NCI-H1694 treated with DMSO at 0.1 percent for 48 hours (cell line): ENCODE measurements at regions not wholly inside any gene's neighbourhood (a gene's known extent, or its start where the extent isn't known, plus 50 kb on each side); places are given as distances from the start of the nearest gene placed in this dataset.
A peak's percentile ranks its signal among the peaks of the same experiment; 100 is the strongest.
"Not testable (repeated sequence)": the region's sequence is repeated elsewhere in the genome, so short reads cannot be mapped to it uniquely, and the experiment has no call there.

Experiments
- DNase-seq: peaks from one replicate; lab custom pipeline; 2025; lab: John Stamatoyannopoulos, UW

DNA sequence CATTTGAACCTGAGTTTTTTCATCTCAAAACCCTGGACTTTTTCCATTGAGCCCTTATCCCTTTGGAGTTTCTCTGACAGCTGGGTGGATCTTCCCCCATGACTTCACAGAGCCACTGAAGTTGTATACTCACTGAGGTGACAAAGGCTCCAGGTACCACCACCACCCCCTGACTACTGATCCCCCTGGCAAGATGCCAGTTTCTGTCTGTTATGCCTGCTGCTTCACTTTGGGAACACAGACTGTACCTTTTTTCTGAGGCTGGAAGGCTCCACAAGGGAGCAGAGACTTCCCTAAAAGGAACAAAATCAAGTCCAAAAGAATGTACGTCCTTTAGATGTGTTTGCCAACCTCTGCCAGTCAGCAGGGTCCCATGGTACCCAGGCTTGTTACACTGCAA lies 160.3 kb upstream of the JADE1 start:
- DNase-seq: no peak

DNA sequence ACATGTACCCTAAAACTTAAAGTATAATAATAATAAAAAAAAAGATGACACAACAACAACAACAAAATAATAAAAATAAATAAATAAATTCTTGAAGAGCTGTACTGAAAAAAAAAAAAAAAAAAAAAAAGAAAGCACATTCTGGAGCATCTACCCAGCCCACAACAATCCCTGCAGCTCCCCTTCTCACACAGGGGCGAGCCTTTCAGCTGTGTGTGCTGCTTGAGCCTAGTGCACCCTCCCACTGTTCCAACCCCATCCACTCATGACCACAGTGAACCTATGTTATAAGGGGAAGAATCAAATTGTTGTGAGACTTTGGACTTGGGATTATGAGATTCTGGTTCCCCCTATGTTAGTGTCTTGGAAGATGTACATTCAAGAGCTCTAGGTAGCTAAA lies 161.5 kb upstream of the JADE1 start:
- no peak for DNase-seq

GRCh38 chr4:128646893-128647292 lies 162.6 kb upstream of the JADE1 start:
- DNase-seq: not testable (repeated sequence)

DNA sequence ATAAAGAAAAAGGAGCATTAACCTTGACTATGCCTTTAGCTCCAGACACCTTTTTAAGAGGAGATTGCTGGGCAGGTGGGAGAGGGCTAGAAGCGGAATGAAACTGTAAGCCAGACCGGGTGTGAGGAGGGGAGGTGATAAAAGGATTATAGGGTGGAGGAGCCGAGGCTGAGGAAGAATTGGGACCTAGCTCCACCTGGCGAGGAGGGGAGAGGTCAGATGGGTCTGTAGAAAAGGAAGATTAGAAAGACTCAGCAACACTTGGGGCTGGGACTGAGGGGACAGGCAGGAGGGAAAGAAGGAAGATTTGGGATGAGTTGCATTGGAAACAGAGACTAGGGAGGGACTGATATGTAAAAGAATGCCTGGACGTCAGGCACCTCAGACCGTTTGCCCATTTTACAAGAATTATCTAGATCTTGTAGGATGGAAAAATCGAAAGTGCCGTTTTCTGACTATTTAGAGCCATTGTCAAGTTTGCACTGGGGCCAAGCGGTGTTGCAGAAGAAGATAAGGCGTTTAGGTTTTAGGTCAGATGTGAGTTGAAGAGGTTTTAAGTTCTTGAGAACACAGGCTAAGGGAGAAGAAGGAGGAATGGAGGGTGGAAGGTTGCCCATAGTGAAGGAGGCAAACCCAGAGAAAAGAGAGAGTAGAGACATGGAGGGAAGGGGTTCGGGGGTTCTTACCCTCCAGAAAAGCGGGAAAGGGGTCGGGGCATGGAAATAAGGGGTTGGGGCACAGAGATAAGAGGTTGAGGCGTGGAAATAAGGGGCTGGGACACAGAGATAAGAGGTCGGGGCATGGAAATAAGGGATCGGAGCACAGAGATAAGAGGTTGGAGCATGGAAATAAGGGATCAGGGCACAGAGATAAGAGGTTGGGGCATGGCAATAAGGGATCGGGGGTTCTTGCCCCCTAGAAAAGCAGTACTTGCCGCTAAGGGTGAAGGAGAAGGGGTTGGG lies 164.5 kb upstream of the JADE1 start:
- DNase-seq: not testable (repeated sequence)

GRCh38 chr4:128644107-128644506 lies 165.4 kb upstream of the JADE1 start:
- DNase-seq: not testable (repeated sequence)

- not testable (repeated sequence) for DNase-seq
Measured at GRCh38 chr4:128641566-128641965, 167.9 kb upstream of the JADE1 start.

- no peak for DNase-seq
Measured at GRCh38 chr4:128639541-128640270, 169.8 kb upstream of the JADE1 start.

- no peak for DNase-seq
Measured at GRCh38 chr4:128636906-128637305, 172.6 kb upstream of the JADE1 start.

DNA sequence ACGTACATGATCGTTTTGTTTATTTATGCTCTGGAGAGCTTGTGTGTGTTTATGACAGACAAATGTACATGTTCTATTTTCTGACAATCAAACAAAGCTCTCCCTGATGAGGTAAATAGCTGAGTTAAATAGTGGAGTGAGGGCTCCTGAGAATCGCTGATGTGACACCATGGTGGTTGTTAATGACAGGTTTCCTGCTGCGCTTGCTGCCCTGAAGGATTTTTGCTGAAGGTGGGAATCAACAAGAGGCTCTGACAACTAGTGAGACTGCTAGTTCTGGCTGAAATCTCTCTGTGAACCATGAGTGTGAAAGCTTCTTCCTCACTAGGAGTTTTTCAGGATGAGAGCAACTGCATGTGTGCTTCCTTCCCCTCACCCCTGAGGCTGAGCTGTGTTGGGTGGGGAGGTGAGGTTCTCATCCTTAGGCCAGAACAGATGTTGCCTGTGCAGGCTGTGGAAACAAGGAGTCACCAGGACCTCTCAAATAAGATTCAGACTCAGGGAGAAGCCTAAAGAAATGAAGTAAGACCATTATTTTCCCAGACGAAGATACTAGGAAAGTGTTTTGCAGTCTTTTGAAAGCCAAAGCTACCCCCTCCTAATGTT lies 173.4 kb upstream of the JADE1 start:
- DNase-seq: no peak

DNA sequence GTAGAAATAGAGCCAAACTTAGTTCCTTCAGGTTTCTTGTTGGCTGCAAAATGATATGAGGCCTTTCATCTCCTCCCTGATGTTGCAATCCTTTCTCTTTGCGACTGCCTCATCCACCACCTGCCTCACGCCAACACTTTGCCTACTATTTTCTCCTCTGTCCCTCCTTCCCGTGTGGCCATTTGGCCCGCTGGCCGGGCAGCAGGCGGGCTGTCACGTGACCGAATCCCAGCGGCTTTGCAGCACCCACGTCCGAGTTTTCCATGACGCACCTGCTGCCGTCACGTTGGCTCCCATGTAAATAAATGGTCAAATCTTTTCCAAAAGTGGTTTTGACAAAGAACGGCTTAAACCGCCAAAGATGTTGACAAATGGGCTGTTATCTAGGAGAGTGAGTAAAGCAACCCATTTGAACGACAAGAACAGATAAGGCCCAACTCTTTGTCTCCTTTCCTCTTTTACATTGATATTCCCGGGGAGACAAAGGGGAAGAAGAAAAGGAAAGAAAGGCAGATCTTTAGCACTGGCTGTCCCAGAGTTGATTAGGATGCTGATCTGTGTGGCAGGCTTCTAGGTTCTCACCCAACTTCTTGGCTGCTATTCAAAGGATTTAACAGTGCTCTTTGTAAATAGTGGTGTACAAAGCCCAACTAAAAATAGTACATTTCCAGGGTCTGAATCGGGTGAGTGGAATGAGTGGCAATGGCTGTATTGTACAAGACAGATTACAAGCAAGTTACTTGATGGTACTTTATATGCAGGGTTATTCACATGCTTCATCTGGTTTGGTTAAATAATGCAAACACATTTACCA lies 174.2 kb upstream of the JADE1 start:
- DNase-seq: peak; percentile 11

- DNase-seq: no peak
Measured at GRCh38 chr4:128633067-128633466, 176.4 kb upstream of the JADE1 start.

GRCh38 chr4:128630871-128631270 lies 178.6 kb upstream of the JADE1 start:
- no peak for DNase-seq

GRCh38 chr4:128623508-128624215 lies 185.8 kb upstream of the JADE1 start:
- DNase-seq: no peak

DNA sequence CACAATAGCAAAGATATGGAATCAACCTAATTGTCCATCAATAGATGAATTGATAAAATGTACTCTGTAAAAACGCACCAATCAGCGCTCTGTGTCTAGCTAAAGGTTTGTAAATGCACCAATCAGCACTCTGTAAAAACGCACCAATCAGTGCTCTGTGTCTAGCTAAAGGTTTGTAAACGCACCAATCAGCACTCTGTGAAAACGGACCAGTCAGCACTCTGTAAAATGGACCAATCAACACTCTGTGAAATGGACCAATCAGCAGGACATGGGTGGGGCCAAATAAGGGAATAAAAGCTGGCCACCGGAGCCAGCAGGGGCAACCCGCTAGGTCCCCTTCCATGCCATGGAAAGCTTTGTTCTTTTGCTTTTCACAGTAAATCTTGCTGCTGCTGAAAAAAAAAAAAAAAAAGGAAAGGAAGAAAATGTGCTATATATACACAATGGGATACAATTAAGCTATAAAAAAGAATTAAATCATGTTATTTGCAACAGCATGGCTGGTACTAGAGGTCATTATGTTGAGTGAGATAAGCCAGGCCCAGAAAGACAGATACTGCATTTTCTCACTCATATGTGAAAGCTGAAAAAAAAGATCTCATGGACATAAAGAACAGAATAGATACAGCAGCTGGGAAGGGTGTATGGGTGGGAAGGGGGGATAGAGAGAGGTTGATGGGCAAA lies 189.1 kb upstream of the JADE1 start:
- not testable (repeated sequence) for DNase-seq

GRCh38 chr4:128615197-128615596 lies 194.3 kb upstream of the JADE1 start:
- DNase-seq: no peak

- no peak for DNase-seq
Measured at GRCh38 chr4:128608006-128608405, 201.5 kb upstream of the JADE1 start.

- DNase-seq: no peak
Measured at GRCh38 chr4:128606173-128606572, 203.3 kb upstream of the JADE1 start.

DNA sequence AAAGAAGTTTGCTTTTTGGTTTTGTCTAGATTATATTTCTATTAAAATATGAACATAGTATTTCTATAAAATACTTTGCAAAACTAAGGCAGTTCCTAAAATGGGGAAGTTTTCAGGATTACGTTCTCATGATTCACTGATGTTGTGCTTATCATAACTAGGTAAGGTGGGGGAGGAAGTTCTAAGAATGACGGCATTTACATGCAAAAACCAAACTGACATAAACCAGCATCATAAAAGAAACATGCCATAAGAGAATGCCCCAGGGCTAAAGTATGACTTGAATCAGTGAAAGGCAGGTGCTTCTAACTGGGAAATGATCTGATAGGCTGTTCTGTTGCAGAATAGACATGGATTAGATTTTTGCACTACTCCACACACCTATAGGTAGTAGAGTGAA lies 204.7 kb upstream of the JADE1 start:
- DNase-seq: no peak

DNA sequence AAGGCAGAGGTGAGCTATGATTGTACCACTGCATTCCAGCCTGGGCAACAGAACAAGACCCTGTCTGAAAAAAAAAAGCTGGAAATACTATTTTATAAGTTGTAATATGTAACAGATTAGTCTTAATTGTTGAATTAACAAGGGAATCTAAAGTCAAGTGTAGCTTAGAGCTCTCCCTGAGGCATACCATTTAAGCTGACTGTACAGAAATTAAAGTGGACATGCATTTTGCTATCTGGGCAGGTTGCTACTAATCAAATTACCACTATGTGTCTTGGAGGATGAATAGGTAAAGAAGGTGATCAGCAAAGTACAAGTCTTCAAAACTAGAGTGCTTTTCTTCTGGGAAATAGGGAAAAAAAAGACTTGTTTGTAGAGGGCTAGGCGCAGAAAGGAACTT lies 205.3 kb upstream of the JADE1 start:
- DNase-seq: no peak

DNA sequence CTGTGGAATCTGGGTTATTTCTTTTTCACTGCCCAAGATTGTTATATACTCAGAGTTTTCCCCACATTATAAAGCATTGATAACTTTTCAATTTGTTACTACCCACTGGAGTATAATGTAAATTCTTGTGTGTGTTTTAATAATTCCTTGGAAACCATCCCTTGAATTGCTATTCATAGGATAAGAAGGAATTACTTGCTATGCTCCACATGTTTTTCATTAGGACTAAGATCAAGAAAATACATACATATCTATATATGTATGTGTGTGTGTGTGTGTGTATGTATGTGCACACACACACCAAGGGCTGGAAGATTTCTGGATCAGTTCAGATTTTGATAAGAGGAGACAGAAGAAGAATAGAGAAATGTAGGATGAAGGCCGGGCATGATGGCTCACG lies 206.4 kb upstream of the JADE1 start:
- DNase-seq: no peak
